Hematopoietic multipotent progenitor cell treated with erythropoietin and hydrocortisone succinate and interleukin-3 and kit ligand, for 17 days (in vitro differentiated cells): ENCODE measurements at regions not wholly inside any gene's neighbourhood (a gene's known extent, or its start where the extent isn't known, plus 50 kb on each side); places are given as distances from the start of the nearest gene placed in this dataset.
"Not testable (repeated sequence)": the region's sequence is repeated elsewhere in the genome, so short reads cannot be mapped to it uniquely, and the experiment has no call there.

ENCODE experiments used
- DNase-seq: peaks from one replicate; pipeline ENCODE4 v3.0.0-alpha.2; 2015; ENCODE audit warnings: low spot score

GRCh38 chr14:19242529-19242928 lies 191.6 kb downstream of the POTEG start:
- not testable (repeated sequence) for DNase-seq

GRCh38 chr14:19266908-19267307 lies 167.2 kb downstream of the POTEG start:
- DNase-seq: not testable (repeated sequence)

- DNase-seq: not testable (repeated sequence)
These were observed 166.5 kb downstream of the POTEG start for GRCh38 chr14:19267636-19268035.

GRCh38 chr14:19268047-19268627 lies 166.0 kb downstream of the POTEG start:
- DNase-seq: not testable (repeated sequence)

GRCh38 chr14:19272235-19272634 lies 161.9 kb downstream of the POTEG start:
- DNase-seq: not testable (repeated sequence)

- not testable (repeated sequence) for DNase-seq
These were observed 144.5 kb downstream of the POTEG start for GRCh38 chr14:19289669-19290068.

GRCh38 chr14:19300243-19300642 lies 133.9 kb downstream of the POTEG start:
- DNase-seq: not testable (repeated sequence)

- DNase-seq: not testable (repeated sequence)
These were observed 133.3 kb downstream of the POTEG start for GRCh38 chr14:19300838-19301237.

GRCh38 chr14:19303844-19304243 lies 130.3 kb downstream of the POTEG start:
- DNase-seq: not testable (repeated sequence)

- not testable (repeated sequence) for DNase-seq
These were observed 129.7 kb downstream of the POTEG start for GRCh38 chr14:19304442-19304841.

GRCh38 chr14:19304918-19305317 lies 129.2 kb downstream of the POTEG start:
- DNase-seq: not testable (repeated sequence)

- not testable (repeated sequence) for DNase-seq
These were observed 128.4 kb downstream of the POTEG start for GRCh38 chr14:19305776-19306175.

GRCh38 chr14:19306405-19306804 lies 127.7 kb downstream of the POTEG start:
- DNase-seq: not testable (repeated sequence)

- DNase-seq: not testable (repeated sequence)
These were observed 123.1 kb downstream of the POTEG start for GRCh38 chr14:19311023-19311422.

GRCh38 chr14:19330678-19331077 lies 103.5 kb downstream of the POTEG start:
- DNase-seq: not testable (repeated sequence)

GRCh38 chr14:19337232-19338059 lies 96.7 kb downstream of the POTEG start:
- DNase-seq: not testable (repeated sequence)

- DNase-seq: not testable (repeated sequence)
These were observed 96.1 kb downstream of the POTEG start for GRCh38 chr14:19338060-19338372.

- not testable (repeated sequence) for DNase-seq
These were observed 93.2 kb downstream of the POTEG start for GRCh38 chr14:19340976-19341375.

GRCh38 chr14:19341627-19342026 lies 92.5 kb downstream of the POTEG start:
- not testable (repeated sequence) for DNase-seq

GRCh38 chr14:19344261-19344660 lies 89.9 kb downstream of the POTEG start:
- not testable (repeated sequence) for DNase-seq

GRCh38 chr14:19344689-19345088 lies 89.5 kb downstream of the POTEG start:
- not testable (repeated sequence) for DNase-seq

- DNase-seq: not testable (repeated sequence)
These were observed 88.7 kb downstream of the POTEG start for GRCh38 chr14:19345298-19345911.

- not testable (repeated sequence) for DNase-seq
These were observed 88.1 kb downstream of the POTEG start for GRCh38 chr14:19346074-19346480.
